Stomach (tissue), 4 donors: ENCODE measurements at regions not wholly inside any gene's neighbourhood (a gene's known extent, or its start where the extent isn't known, plus 50 kb on each side); places are given as distances from the start of the nearest gene placed in this dataset.

Experiments used
- POLR2A ChIP-seq, 4 donors: fragments of 450-650 bp; IDR thresholded peaks; one replicate each; pipeline ENCODE4 v1.6.1; 2016; ENCODE audit warnings: antibody characterized with exemption in 4 of 4, control low read depth in 2 of 4, mild to moderate bottlenecking in 1 of 4, moderate library complexity in 1 of 4
- POLR2AphosphoS5 ChIP-seq, 3 donors: sonication (generic); formaldehyde crosslinking; IDR thresholded peaks; one replicate each; pipeline ENCODE4 v1.6.1; 2016; ENCODE audit warnings: antibody characterized with exemption in 3 of 3
- TF ChIP-seq, protein P1 (sequence below), 7 experiments: fragments of 450-650 bp in 4 of 7; fragments of 200-600 bp in 3 of 7; sonication (generic) in 3 of 7; IDR thresholded peaks; one replicate each; pipeline ENCODE4 v1.5.1; 2016 to 2019; ENCODE audit warnings: antibody characterized with exemption in 7 of 7, control low read depth in 2 of 7, mild to moderate bottlenecking in 1 of 7

DNA sequence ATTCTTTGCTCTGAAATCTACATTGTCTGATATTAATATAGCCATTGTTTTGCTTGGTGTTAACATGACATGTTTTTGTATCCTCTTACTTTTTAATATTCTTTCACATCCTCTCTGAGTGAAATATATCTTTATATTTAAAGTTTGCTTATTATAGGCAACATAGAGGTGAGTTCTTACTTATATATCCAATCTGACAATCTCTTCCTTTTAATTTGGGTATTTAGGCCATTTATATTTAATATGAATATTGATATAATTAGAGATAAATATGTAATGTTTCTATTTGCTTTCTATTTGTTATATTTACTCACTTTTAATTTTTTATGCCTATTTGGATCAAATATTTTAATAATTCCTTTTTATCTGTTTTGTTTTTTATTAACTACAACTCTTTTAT is 554.1 kb upstream of the SALL1 start:
- TF ChIP-seq, protein P1, sequence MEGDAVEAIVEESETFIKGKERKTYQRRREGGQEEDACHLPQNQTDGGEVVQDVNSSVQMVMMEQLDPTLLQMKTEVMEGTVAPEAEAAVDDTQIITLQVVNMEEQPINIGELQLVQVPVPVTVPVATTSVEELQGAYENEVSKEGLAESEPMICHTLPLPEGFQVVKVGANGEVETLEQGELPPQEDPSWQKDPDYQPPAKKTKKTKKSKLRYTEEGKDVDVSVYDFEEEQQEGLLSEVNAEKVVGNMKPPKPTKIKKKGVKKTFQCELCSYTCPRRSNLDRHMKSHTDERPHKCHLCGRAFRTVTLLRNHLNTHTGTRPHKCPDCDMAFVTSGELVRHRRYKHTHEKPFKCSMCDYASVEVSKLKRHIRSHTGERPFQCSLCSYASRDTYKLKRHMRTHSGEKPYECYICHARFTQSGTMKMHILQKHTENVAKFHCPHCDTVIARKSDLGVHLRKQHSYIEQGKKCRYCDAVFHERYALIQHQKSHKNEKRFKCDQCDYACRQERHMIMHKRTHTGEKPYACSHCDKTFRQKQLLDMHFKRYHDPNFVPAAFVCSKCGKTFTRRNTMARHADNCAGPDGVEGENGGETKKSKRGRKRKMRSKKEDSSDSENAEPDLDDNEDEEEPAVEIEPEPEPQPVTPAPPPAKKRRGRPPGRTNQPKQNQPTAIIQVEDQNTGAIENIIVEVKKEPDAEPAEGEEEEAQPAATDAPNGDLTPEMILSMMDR (IDR thresholded peaks at IDR 0.05) = no peak
- TF ChIP-seq POLR2AphosphoS5 (IDR thresholded peaks at IDR 0.05) (no peak), POLR2A (IDR thresholded peaks at IDR 0.05) (no peak)
